Trophoblast cell (in vitro differentiated cells and primary cell): ENCODE measurements at regions not wholly inside any gene's neighbourhood (a gene's known extent, or its start where the extent isn't known, plus 50 kb on each side); places are given as distances from the start of the nearest gene placed in this dataset.
A peak's percentile ranks its signal among the peaks of the same experiment; 100 is the strongest.

Experiments
- DNase-seq, 2 donors: peaks; one replicate each; pipeline ENCODE4 v3.0.0-alpha.2; 2016
- H2AFZ ChIP-seq: 2 replicates; pipeline ENCODE4 v1.6.1; 2013; ENCODE audit warnings: low read length, moderate library complexity, mild to moderate bottlenecking; ENCODE audit not compliant: insufficient read depth, poor library complexity
- H2AK5ac ChIP-seq: 2 replicates; pipeline ENCODE4 v1.6.1; 2013; ENCODE audit warnings: mild to moderate bottlenecking, low read length
- H2BK120ac ChIP-seq: 2 replicates; pipeline ENCODE4 v1.6.1; 2013; ENCODE audit warnings: low read length, mild to moderate bottlenecking, moderate library complexity; ENCODE audit not compliant: insufficient read depth, poor library complexity
- H2BK12ac ChIP-seq: 2 replicates; pipeline ENCODE4 v1.6.1; 2013; ENCODE audit warnings: mild to moderate bottlenecking, low read length, moderate library complexity
- H2BK5ac ChIP-seq: 2 replicates; pipeline ENCODE4 v1.6.1; 2013; ENCODE audit warnings: low read length, low read depth, moderate library complexity, mild to moderate bottlenecking; ENCODE audit not compliant: poor library complexity
- H3K14ac ChIP-seq: 2 replicates; pipeline ENCODE4 v1.6.1; 2013; ENCODE audit warnings: mild to moderate bottlenecking, low read length
- H3K18ac ChIP-seq: 2 replicates; pipeline ENCODE4 v1.6.1; 2013; ENCODE audit warnings: mild to moderate bottlenecking, low read length
- H3K23ac ChIP-seq: 2 replicates; pipeline ENCODE4 v1.6.1; 2013; ENCODE audit warnings: low read length
- H3K27ac ChIP-seq: 2 replicates; pipeline ENCODE4 v1.5.1; 2013; ENCODE audit warnings: low read depth, mild to moderate bottlenecking, inconsistent platforms, low read length, moderate library complexity
- H3K27me3 ChIP-seq: 2 replicates; pipeline ENCODE4 v1.6.1; 2013; ENCODE audit warnings: inconsistent platforms, mild to moderate bottlenecking, low read length, moderate library complexity; ENCODE audit not compliant: insufficient read depth
- H3K36me3 ChIP-seq, 2 experiments: 1 replicate in 1 of 2; 2 replicates in 1 of 2; pipeline ENCODE4 v1.6.1; 2013; ENCODE audit warnings: low read length in 2 of 2, mild to moderate bottlenecking in 2 of 2, moderate library complexity in 1 of 2; ENCODE audit not compliant: insufficient read depth in 2 of 2, control insufficient read depth in 1 of 2
- H3K4ac ChIP-seq: 2 replicates; pipeline ENCODE4 v1.6.1; 2013; ENCODE audit warnings: low read depth, mild to moderate bottlenecking, low read length, moderate library complexity
- H3K4me1 ChIP-seq, 2 experiments: 1 replicate in 1 of 2; 2 replicates in 1 of 2; pipeline ENCODE4 v1.6.1; 2013; ENCODE audit warnings: low read length in 2 of 2, mild to moderate bottlenecking in 2 of 2, moderate library complexity in 1 of 2; ENCODE audit not compliant: insufficient read depth in 2 of 2, control insufficient read depth in 1 of 2
- H3K4me2 ChIP-seq: 2 replicates; pipeline ENCODE4 v1.6.1; 2013; ENCODE audit warnings: inconsistent platforms, mild to moderate bottlenecking, low read length, moderate library complexity
- H3K4me3 ChIP-seq: 2 replicates; pipeline ENCODE4 v1.5.1; 2013; ENCODE audit warnings: mild to moderate bottlenecking, low read depth, low read length, inconsistent platforms
- H3K79me1 ChIP-seq: one replicate; pipeline ENCODE4 v1.6.1; 2013; ENCODE audit warnings: low read length
- H3K79me2 ChIP-seq: 2 replicates; pipeline ENCODE4 v1.6.1; 2013; ENCODE audit warnings: low read length, mild to moderate bottlenecking; ENCODE audit not compliant: control insufficient read depth, insufficient read depth, poor library complexity
- H3K9ac ChIP-seq: 2 replicates; pipeline ENCODE4 v1.6.1; 2013; ENCODE audit warnings: mild to moderate bottlenecking, low read length
- H3K9me3 ChIP-seq: 2 replicates; pipeline ENCODE4 v1.6.1; 2013; ENCODE audit warnings: low read depth, mild to moderate bottlenecking, control low read depth, inconsistent platforms, low read length; ENCODE audit not compliant: insufficient read depth
- H4K12ac ChIP-seq: 2 replicates; pipeline ENCODE4 v1.6.1; 2013; ENCODE audit warnings: low read depth, mild to moderate bottlenecking, low read length, moderate library complexity
- H4K8ac ChIP-seq: 2 replicates; pipeline ENCODE4 v1.6.1; 2013; ENCODE audit warnings: low read depth, mild to moderate bottlenecking, low read length, moderate library complexity
- H4K91ac ChIP-seq: one replicate; pipeline ENCODE4 v1.6.1; 2013; ENCODE audit warnings: low read depth, mild to moderate bottlenecking, low read length, moderate library complexity
- WGBS: extraction: QIAGEN DNeasy Blood & Tissue Kit; methylation state at CpG from one replicate; pipeline ENCODE4 v1.1.7; 2013; ENCODE audit warnings: missing lambda C conversion rate; ENCODE audit not compliant: insufficient read length, insufficient coverage; ENCODE audit errors: extremely low coverage; 5-methylcytosine and 5-hydroxymethylcytosine counted together

DNA sequence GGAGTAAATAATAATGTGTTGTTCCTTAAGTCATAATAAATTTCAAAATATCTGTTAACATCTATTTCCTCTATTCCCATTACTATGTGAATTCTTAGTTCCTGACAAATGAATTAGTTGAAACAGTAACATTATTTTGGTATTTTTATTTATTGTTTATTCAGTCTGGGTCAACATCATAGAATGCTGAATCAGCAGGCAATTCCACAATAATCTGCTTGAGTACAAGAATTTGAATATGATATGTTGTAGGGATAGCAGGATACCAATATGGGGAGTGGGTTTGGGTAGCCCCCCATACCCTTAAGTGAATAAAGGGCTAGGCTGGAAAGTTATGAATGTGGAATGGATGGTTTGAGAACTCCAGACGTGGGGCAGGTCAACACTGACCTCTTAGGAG lies 373.2 kb upstream of the CHD6 start:
- no peak overlapping the region for H3K4me2 ChIP-seq
- H3K23ac ChIP-seq = no peak overlapping the region
- H3K27ac ChIP-seq = no peak overlapping the region
- no peak overlapping the region for H3K4ac ChIP-seq
- no peaks in the 10 kb centered on the region for H3K4me1 ChIP-seq
- WGBS = no CpG with 5 or more reads among the region's 1 CpG
- no peak overlapping the region for H2AK5ac ChIP-seq
- H3K14ac ChIP-seq = no peak overlapping the region
- H3K9ac ChIP-seq = no peak overlapping the region
- no peak overlapping the region for H2BK5ac ChIP-seq
- H2BK12ac ChIP-seq = no peak overlapping the region
- H3K18ac ChIP-seq = no peak overlapping the region
- H4K12ac ChIP-seq = no peak overlapping the region
- H3K79me1 ChIP-seq = no peaks in the 10 kb centered on the region
- H3K36me3 ChIP-seq = no peaks in the 10 kb centered on the region
- no peak overlapping the region for H2BK120ac ChIP-seq
- no peaks in the 10 kb centered on the region for H3K27me3 ChIP-seq
- no peak overlapping the region for H2AFZ ChIP-seq
- no peak overlapping the region for H4K91ac ChIP-seq
- DNase-seq = no peak
- no peaks in the 10 kb centered on the region for H3K79me2 ChIP-seq
- H4K8ac ChIP-seq = no peak overlapping the region
- H3K9me3 ChIP-seq = no peaks in the 10 kb centered on the region
- H3K4me3 ChIP-seq = no peak overlapping the region

DNA sequence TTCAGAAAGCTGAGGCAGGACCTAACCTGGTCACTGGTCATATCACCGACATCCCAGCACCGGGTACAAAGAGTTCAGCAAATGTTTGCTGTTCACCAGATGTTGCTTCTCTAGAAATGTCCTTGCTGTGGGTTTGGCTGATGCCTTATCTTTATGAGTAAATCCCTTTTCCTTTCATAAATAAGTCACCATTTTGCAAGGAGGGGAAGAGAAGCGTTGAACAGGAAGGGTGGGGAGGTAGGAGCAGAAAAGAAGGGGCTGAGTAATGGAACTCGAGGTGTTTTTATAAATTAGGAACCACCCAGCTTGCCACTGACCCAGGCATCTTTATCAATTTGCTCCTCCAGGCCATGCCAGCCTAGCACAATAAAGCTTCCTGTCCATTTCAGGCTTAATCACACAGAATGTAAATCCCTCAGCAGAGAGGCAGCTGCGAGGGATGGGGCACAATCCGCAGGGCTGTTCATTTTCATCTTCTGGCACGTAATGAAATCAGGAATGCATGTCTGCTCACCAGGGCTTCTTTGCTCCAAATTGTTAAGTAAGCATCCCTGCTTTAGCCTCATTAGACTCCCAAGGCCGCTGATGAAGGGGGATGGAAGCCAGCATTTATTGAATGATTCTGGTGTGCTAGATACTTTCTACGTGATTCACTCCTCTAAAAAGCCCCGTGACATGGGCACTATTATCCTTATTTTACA lies 371.9 kb upstream of the CHD6 start:
- no peak overlapping the region for H3K23ac ChIP-seq
- H3K4ac ChIP-seq = no peak overlapping the region
- no peak overlapping the region for H4K8ac ChIP-seq
- no peak overlapping the region for H2AK5ac ChIP-seq
- H3K27ac ChIP-seq = no peak overlapping the region
- H3K79me2 ChIP-seq = no peaks in the 10 kb centered on the region
- H4K91ac ChIP-seq = no peak overlapping the region
- H3K4me1 ChIP-seq = no peaks in the 10 kb centered on the region
- H3K14ac ChIP-seq = no peak overlapping the region
- H3K27me3 ChIP-seq = no peaks in the 10 kb centered on the region
- H3K4me2 ChIP-seq = no peak overlapping the region
- DNase-seq = peak in 1 of 2 donors; percentile 1
- no CpG with 5 or more reads among the region's 10 CpGs for WGBS
- H3K36me3 ChIP-seq = no peaks in the 10 kb centered on the region
- H2AFZ ChIP-seq = no peak overlapping the region
- no peak overlapping the region for H2BK12ac ChIP-seq
- H3K4me3 ChIP-seq = no peak overlapping the region
- H4K12ac ChIP-seq = no peak overlapping the region
- H3K9me3 ChIP-seq = no peaks in the 10 kb centered on the region
- no peak overlapping the region for H2BK120ac ChIP-seq
- no peak overlapping the region for H2BK5ac ChIP-seq
- H3K9ac ChIP-seq = no peak overlapping the region
- H3K79me1 ChIP-seq = no peaks in the 10 kb centered on the region
- H3K18ac ChIP-seq = no peak overlapping the region

DNA sequence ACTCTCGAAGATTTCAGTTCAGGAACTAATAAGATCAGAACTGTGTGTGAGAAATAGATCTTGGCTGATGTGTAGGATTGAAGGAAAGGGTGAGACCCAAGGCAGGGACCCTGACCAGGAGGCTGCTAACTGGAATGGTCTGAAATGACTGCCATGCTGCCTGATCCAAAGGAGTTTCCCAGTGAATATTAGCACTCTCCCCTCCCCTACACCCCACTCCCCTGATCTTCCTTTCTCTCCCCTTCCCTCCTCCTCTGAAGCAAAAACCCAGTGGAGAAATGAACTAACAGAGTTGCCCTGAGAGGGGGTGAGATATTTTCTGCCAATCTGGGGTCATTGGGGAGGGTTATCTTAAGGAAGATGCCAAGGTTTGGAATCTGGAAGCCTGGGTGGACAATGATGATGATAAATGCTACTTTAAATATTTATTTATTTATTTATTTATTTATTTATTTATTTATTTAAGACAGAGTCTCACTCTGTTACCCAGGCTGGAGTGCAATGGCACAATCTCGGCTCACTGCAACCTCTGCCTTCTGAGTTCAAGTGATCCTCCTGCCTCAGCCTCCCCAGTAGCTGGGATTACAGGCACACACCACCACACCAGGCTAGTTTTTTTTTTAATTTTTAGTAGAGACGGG lies 371.0 kb upstream of the CHD6 start:
- Histone ChIP-seq H2BK120ac (no peak overlapping the region), H3K4me3 (no peak overlapping the region), H2AFZ (no peak overlapping the region), H4K8ac (no peak overlapping the region), H3K4ac (no peak overlapping the region), H3K14ac (no peak overlapping the region), H3K4me1 (no peaks in the 10 kb centered on the region), H4K91ac (no peak overlapping the region), H2BK5ac (no peak overlapping the region), H3K79me2 (no peaks in the 10 kb centered on the region), H3K36me3 (no peaks in the 10 kb centered on the region), H3K27ac (no peak overlapping the region), H3K9ac (no peak overlapping the region), H3K27me3 (no peaks in the 10 kb centered on the region), H2BK12ac (no peak overlapping the region), H3K23ac (no peak overlapping the region), H3K79me1 (no peaks in the 10 kb centered on the region), H3K9me3 (no peaks in the 10 kb centered on the region), H4K12ac (no peak overlapping the region), H3K18ac (no peak overlapping the region), H2AK5ac (no peak overlapping the region), H3K4me2 (no peak overlapping the region)
- WGBS = no CpG with 5 or more reads among the region's 3 CpGs
- DNase-seq = no peak

DNA sequence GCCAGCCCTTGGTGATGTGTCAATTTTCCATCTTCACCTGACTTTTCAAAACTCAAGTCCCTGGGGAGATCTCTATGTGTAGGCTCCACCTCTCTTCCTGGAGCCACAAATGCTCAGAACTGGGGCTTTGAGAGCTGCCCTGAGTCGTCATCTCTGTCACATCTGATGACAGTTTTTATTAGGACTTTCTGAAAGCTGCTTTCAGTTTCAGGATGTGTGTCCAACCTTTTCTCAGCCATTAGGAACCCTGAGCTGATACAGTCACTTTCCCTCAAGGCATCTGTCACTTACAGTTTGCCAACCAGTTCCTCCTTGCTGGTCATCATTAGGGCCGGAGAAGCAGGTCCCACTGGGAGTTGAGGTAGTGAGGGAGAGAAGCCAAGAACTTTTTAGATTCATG lies 365.9 kb upstream of the CHD6 start:
- Histone ChIP-seq H3K9ac (no peak overlapping the region), H4K12ac (no peak overlapping the region), H3K27me3 (no peaks in the 10 kb centered on the region), H2BK120ac (no peak overlapping the region), H3K79me1 (no peaks in the 10 kb centered on the region), H3K4ac (no peak overlapping the region), H3K4me2 (no peak overlapping the region), H3K27ac (no peak overlapping the region), H3K9me3 (no peaks in the 10 kb centered on the region), H3K79me2 (no peaks in the 10 kb centered on the region), H3K23ac (no peak overlapping the region), H4K8ac (no peak overlapping the region), H3K36me3 (no peaks in the 10 kb centered on the region), H3K4me1 (no peaks in the 10 kb centered on the region), H3K4me3 (no peak overlapping the region), H3K14ac (no peak overlapping the region), H2AFZ (no peak overlapping the region), H2BK12ac (no peak overlapping the region), H4K91ac (no peak overlapping the region), H2BK5ac (no peak overlapping the region), H3K18ac (no peak overlapping the region), H2AK5ac (no peak overlapping the region)
- WGBS = no CpG with 5 or more reads among the region's 2 CpGs
- no peak for DNase-seq
